ENCODE measurements at regions not wholly inside any gene's neighbourhood (a gene's known extent, or its start where the extent isn't known, plus 50 kb on each side); places are given as distances from the start of the nearest gene placed in this dataset.
"Not testable (repeated sequence)": the region's sequence is repeated elsewhere in the genome, so short reads cannot be mapped to it uniquely, and the experiment has no call there.

GRCh38 chr13:69035771-69036170 is 1071.9 kb upstream of the ATXN8OS start:
- no peak overlapping the region for H3K23ac ChIP-seq (ENCODE audit: low read depth, low read length, poor library complexity)
- no peak for DNase-seq (ENCODE audit: low spot score)
- no peaks in the 10 kb centered on the region for H3K9me3 ChIP-seq (replicated peaks in 1 of 2; ENCODE audit: control insufficient read depth in 2 of 2, insufficient read depth in 1 of 2, low read depth in 1 of 2, low read length in 2 of 2)
- H2BK15ac ChIP-seq (ENCODE audit: low read length), result no peak overlapping the region
- H3K9ac ChIP-seq (ENCODE audit: low read depth, low read length, poor library complexity), result no peak overlapping the region
- no peaks in the 10 kb centered on the region for H3K36me3 ChIP-seq (replicated peaks in 1 of 2; ENCODE audit: control insufficient read depth in 2 of 2, insufficient read depth in 2 of 2, low read length in 2 of 2)
- H3K4ac ChIP-seq (ENCODE audit: low read length), result no peak overlapping the region
- 100% methylated on average over 1 to 2 of the region's 3 CpGs for WGBS, 2 donors (ENCODE audit: extremely low coverage in 2 of 2, insufficient read length in 2 of 2, insufficient replicate concordance in 1 of 2)
- H2BK120ac ChIP-seq (ENCODE audit: low read depth, low read length), result no peak overlapping the region
- H3K4me2 ChIP-seq (ENCODE audit: insufficient read depth, low read length, poor library complexity, severe bottlenecking), result no peak overlapping the region
- H3K4me3 ChIP-seq (ENCODE audit: low read length in 2 of 2), result no peak overlapping the region
- H3K27ac ChIP-seq (replicated peaks; ENCODE audit: low read length), result no peak overlapping the region
- no peaks in the 10 kb centered on the region for H3K27me3 ChIP-seq (ENCODE audit: control insufficient read depth in 3 of 3, insufficient read depth in 3 of 3, low read depth in 1 of 3, low read length in 3 of 3)
- no peaks in the 10 kb centered on the region for H3K79me1 ChIP-seq (ENCODE audit: low read depth, low read length)
- H3K14ac ChIP-seq (ENCODE audit: low read length), result no peak overlapping the region
- no peak overlapping the region for H2BK5ac ChIP-seq (ENCODE audit: low read length)
- H3K18ac ChIP-seq (ENCODE audit: low read length), result no peak overlapping the region
- H4K91ac ChIP-seq (ENCODE audit: low read depth, low read length, poor library complexity), result no peak overlapping the region
- H2AK5ac ChIP-seq (ENCODE audit: low read depth, low read length), result no peak overlapping the region
- H2BK12ac ChIP-seq (ENCODE audit: low read length), result no peak overlapping the region
- H3K4me1 ChIP-seq (ENCODE audit: control insufficient read depth in 2 of 2, insufficient read depth in 1 of 2, low read depth in 1 of 2, low read length in 2 of 2), result no peaks in the 10 kb centered on the region
- no peak overlapping the region for H4K8ac ChIP-seq (ENCODE audit: low read depth, low read length)
- no peak overlapping the region for H2AFZ ChIP-seq (ENCODE audit: low read length)

DNA sequence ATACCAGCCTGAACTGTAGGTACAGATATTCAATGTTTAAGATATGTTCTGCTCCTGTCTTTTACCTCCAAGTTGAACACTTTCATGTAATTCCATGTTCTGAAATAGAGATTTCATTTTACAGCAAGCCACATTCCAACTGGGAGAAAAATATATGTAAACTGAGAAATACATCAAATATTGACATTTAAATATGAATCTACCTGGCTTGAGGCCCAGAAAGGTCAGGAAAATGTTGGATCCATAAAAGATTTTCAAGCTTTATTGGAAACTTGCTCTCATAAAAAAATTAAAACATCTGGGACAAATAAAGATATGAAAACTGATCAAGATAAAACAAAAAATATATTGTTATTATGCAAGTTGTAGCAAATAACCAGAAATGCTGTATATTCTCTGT is 1078.7 kb upstream of the ATXN8OS start:
- Histone ChIP-seq H3K27ac (replicated peaks; ENCODE audit: low read length) (no peak overlapping the region), H2AFZ (ENCODE audit: low read length) (no peak overlapping the region)

DNA sequence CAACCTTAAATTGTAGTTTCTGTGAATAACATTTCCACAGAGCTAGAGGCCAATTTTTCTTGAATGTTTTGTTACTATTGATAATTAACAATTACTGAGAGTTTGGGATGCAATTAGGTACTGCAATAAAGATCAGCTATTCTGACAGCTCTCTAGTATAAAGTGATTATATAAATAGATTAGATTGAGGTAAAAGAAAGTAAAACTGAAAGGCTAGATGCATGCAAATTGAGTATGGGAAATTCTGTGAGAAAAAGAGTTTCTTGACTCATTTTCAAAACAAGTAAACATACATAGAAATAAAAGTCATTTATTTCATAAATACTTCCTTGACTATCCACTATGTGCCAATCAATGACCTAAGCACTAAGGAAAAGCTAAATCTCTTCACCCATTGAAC is 1087.5 kb upstream of the ATXN8OS start:
- no peak overlapping the region for H3K9ac ChIP-seq (ENCODE audit: low read depth, low read length, poor library complexity)
- no peak overlapping the region for H2BK12ac ChIP-seq (ENCODE audit: low read length)
- no peak overlapping the region for H2AFZ ChIP-seq (ENCODE audit: low read length)
- no peak overlapping the region for H2BK120ac ChIP-seq (ENCODE audit: low read depth, low read length)
- H2BK5ac ChIP-seq (ENCODE audit: low read length), result no peak overlapping the region
- no peak overlapping the region for H3K18ac ChIP-seq (ENCODE audit: low read length)
- peaks cover 0 to 2% of the 10 kb centered on the region in 2 donors for H3K9me3 ChIP-seq (replicated peaks in 1 of 2; ENCODE audit: control insufficient read depth in 2 of 2, insufficient read depth in 1 of 2, low read depth in 1 of 2, low read length in 2 of 2)
- no peak overlapping the region for H4K91ac ChIP-seq (ENCODE audit: low read depth, low read length, poor library complexity)
- H4K8ac ChIP-seq (ENCODE audit: low read depth, low read length), result no peak overlapping the region
- H3K14ac ChIP-seq (ENCODE audit: low read length), result no peak overlapping the region
- H3K4me3 ChIP-seq (ENCODE audit: low read length in 2 of 2), result no peak overlapping the region
- no peak overlapping the region for H3K4me2 ChIP-seq (ENCODE audit: insufficient read depth, low read length, poor library complexity, severe bottlenecking)
- no peaks in the 10 kb centered on the region for H3K79me1 ChIP-seq (ENCODE audit: low read depth, low read length)
- H3K23ac ChIP-seq (ENCODE audit: low read depth, low read length, poor library complexity), result no peak overlapping the region
- no peak overlapping the region for H3K27ac ChIP-seq (replicated peaks; ENCODE audit: low read length)
- H3K4me1 ChIP-seq (ENCODE audit: control insufficient read depth in 2 of 2, insufficient read depth in 1 of 2, low read depth in 1 of 2, low read length in 2 of 2), result no peaks in the 10 kb centered on the region
- H2AK5ac ChIP-seq (ENCODE audit: low read depth, low read length), result no peak overlapping the region
- no peak for DNase-seq (ENCODE audit: low spot score)
- H3K4ac ChIP-seq (ENCODE audit: low read length), result no peak overlapping the region
- H3K27me3 ChIP-seq (ENCODE audit: control insufficient read depth in 3 of 3, insufficient read depth in 3 of 3, low read depth in 1 of 3, low read length in 3 of 3), result no peaks in the 10 kb centered on the region
- H2BK15ac ChIP-seq (ENCODE audit: low read length), result no peak overlapping the region
- no peaks in the 10 kb centered on the region for H3K36me3 ChIP-seq (replicated peaks in 1 of 2; ENCODE audit: control insufficient read depth in 2 of 2, insufficient read depth in 2 of 2, low read length in 2 of 2)

More for the DNA sequence above, 1078.7 kb upstream of the ATXN8OS start:
- H4K91ac ChIP-seq (ENCODE audit: low read depth, low read length, poor library complexity), result no peak overlapping the region
- H2BK120ac ChIP-seq (ENCODE audit: low read depth, low read length), result no peak overlapping the region
- no peaks in the 10 kb centered on the region for H3K4me1 ChIP-seq (ENCODE audit: control insufficient read depth in 2 of 2, insufficient read depth in 1 of 2, low read depth in 1 of 2, low read length in 2 of 2)
- no peak overlapping the region for H3K4me2 ChIP-seq (ENCODE audit: insufficient read depth, low read length, poor library complexity, severe bottlenecking)
- H3K36me3 ChIP-seq (replicated peaks in 1 of 2; ENCODE audit: control insufficient read depth in 2 of 2, insufficient read depth in 2 of 2, low read length in 2 of 2), result no peaks in the 10 kb centered on the region
- no peak overlapping the region for H4K8ac ChIP-seq (ENCODE audit: low read depth, low read length)
- no peak overlapping the region for H3K18ac ChIP-seq (ENCODE audit: low read length)
- H3K14ac ChIP-seq (ENCODE audit: low read length), result no peak overlapping the region
- H3K27me3 ChIP-seq (ENCODE audit: control insufficient read depth in 3 of 3, insufficient read depth in 3 of 3, low read depth in 1 of 3, low read length in 3 of 3), result no peaks in the 10 kb centered on the region
- H3K4ac ChIP-seq (ENCODE audit: low read length), result no peak overlapping the region
- H3K4me3 ChIP-seq (ENCODE audit: low read length in 2 of 2), result no peak overlapping the region
- DNase-seq (ENCODE audit: low spot score), result no peak
- H3K23ac ChIP-seq (ENCODE audit: low read depth, low read length, poor library complexity), result no peak overlapping the region
- H2BK12ac ChIP-seq (ENCODE audit: low read length), result no peak overlapping the region
- H3K9ac ChIP-seq (ENCODE audit: low read depth, low read length, poor library complexity), result no peak overlapping the region
- no peak overlapping the region for H2AK5ac ChIP-seq (ENCODE audit: low read depth, low read length)
- no peak overlapping the region for H2BK15ac ChIP-seq (ENCODE audit: low read length)
- no peak overlapping the region for H2BK5ac ChIP-seq (ENCODE audit: low read length)
- no peaks in the 10 kb centered on the region for H3K9me3 ChIP-seq (replicated peaks in 1 of 2; ENCODE audit: control insufficient read depth in 2 of 2, insufficient read depth in 1 of 2, low read depth in 1 of 2, low read length in 2 of 2)
- H3K79me1 ChIP-seq (ENCODE audit: low read depth, low read length), result no peaks in the 10 kb centered on the region

DNA sequence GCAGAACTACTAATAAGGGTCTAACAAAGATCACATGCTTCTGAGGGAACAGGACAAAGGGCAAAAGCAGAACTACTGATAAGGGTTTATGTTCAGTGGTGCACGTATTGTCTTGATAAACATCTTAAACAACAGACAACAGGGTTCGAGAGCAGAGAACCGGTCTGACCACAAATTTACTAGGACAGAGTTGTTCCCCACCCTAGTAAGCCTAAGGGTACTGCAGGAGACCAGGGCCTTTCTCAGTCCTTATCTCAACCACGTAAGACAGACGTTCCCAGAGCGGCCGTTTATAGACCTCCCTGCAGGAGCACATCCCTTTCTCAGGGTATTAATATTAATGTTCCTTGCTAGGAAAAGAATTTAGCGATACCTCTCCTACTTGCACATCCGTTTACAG is 1089.5 kb upstream of the ATXN8OS start:
- not testable (repeated sequence) for H3K14ac ChIP-seq (ENCODE audit: low read length); H3K4ac ChIP-seq (ENCODE audit: low read length); H2AFZ ChIP-seq (ENCODE audit: low read length); H4K91ac ChIP-seq (ENCODE audit: low read depth, low read length, poor library complexity); H3K9me3 ChIP-seq (replicated peaks in 1 of 2; ENCODE audit: control insufficient read depth in 2 of 2, insufficient read depth in 1 of 2, low read depth in 1 of 2, low read length in 2 of 2); H3K27ac ChIP-seq (replicated peaks; ENCODE audit: low read length); H3K4me1 ChIP-seq (ENCODE audit: control insufficient read depth in 2 of 2, insufficient read depth in 1 of 2, low read depth in 1 of 2, low read length in 2 of 2); H3K79me1 ChIP-seq (ENCODE audit: low read depth, low read length); H2BK120ac ChIP-seq (ENCODE audit: low read depth, low read length); H3K4me3 ChIP-seq (ENCODE audit: low read length in 2 of 2); H3K4me2 ChIP-seq (ENCODE audit: insufficient read depth, low read length, poor library complexity, severe bottlenecking); H3K36me3 ChIP-seq (replicated peaks in 1 of 2; ENCODE audit: control insufficient read depth in 2 of 2, insufficient read depth in 2 of 2, low read length in 2 of 2); H2BK12ac ChIP-seq (ENCODE audit: low read length); H3K23ac ChIP-seq (ENCODE audit: low read depth, low read length, poor library complexity); H3K9ac ChIP-seq (ENCODE audit: low read depth, low read length, poor library complexity); DNase-seq (ENCODE audit: low spot score); H2AK5ac ChIP-seq (ENCODE audit: low read depth, low read length); H3K18ac ChIP-seq (ENCODE audit: low read length); H2BK5ac ChIP-seq (ENCODE audit: low read length); H3K27me3 ChIP-seq (ENCODE audit: control insufficient read depth in 3 of 3, insufficient read depth in 3 of 3, low read depth in 1 of 3, low read length in 3 of 3); H2BK15ac ChIP-seq (ENCODE audit: low read length); H4K8ac ChIP-seq (ENCODE audit: low read depth, low read length)
- WGBS, 2 donors (ENCODE audit: extremely low coverage in 2 of 2, insufficient read length in 2 of 2, insufficient replicate concordance in 1 of 2), result no CpG with 5 or more reads among the region's 9 CpGs
